Pons (tissue), 1 donor: ENCODE measurements at regions not wholly inside any gene's neighbourhood (a gene's known extent, or its start where the extent isn't known, plus 50 kb on each side); places are given as distances from the start of the nearest gene placed in this dataset.

Experiments
- DNase-seq: peaks from one replicate; pipeline ENCODE4 v3.0.0-alpha.2; 2016; ENCODE audit warnings: low spot score

GRCh38 chr2:37425408-37425807, 81.0 kb downstream of the QPCT start:
- no peak for DNase-seq

- DNase-seq: no peak
Observed at GRCh38 chr2:37427241-37427640, 82.8 kb downstream of the QPCT start.

- no peak for DNase-seq
Observed at GRCh38 chr2:37436323-37436722, 91.9 kb downstream of the QPCT start.

GRCh38 chr2:37439131-37439642, 94.8 kb downstream of the QPCT start:
- no peak for DNase-seq

GRCh38 chr2:37441055-37441454, 96.6 kb downstream of the QPCT start:
- DNase-seq: no peak

GRCh38 chr2:37443082-37443481, 98.7 kb downstream of the QPCT start:
- no peak for DNase-seq

- DNase-seq: no peak
Observed at GRCh38 chr2:37447446-37447845, 103.0 kb downstream of the QPCT start.

- no peak for DNase-seq
Observed at GRCh38 chr2:37448342-37449120, 104.1 kb downstream of the QPCT start.

GRCh38 chr2:37449761-37450296, 105.4 kb downstream of the QPCT start:
- DNase-seq: no peak

- no peak for DNase-seq
Observed at GRCh38 chr2:37453027-37453426, 108.6 kb downstream of the QPCT start.

- no peak for DNase-seq
Observed at GRCh38 chr2:37454851-37455762, 110.7 kb downstream of the QPCT start.

- DNase-seq: no peak
Observed at GRCh38 chr2:37456479-37456878, 112.0 kb downstream of the QPCT start.

GRCh38 chr2:37457401-37457901, 113.0 kb downstream of the QPCT start:
- DNase-seq: no peak

- no peak for DNase-seq
Observed at GRCh38 chr2:37458133-37458532, 113.7 kb downstream of the QPCT start.

GRCh38 chr2:37459095-37459981, 114.9 kb downstream of the QPCT start:
- DNase-seq: no peak

- no peak for DNase-seq
Observed at GRCh38 chr2:37460896-37461229, 116.4 kb downstream of the QPCT start.

- DNase-seq: no peak
Observed at GRCh38 chr2:37464067-37464466, 119.6 kb downstream of the QPCT start.

GRCh38 chr2:37466533-37467222, 122.2 kb downstream of the QPCT start:
- no peak for DNase-seq

GRCh38 chr2:37468170-37468569, 123.7 kb downstream of the QPCT start:
- DNase-seq: no peak

GRCh38 chr2:37469126-37469525, 124.7 kb downstream of the QPCT start:
- no peak for DNase-seq

- no peak for DNase-seq
Observed at GRCh38 chr2:37471104-37471503, 126.7 kb downstream of the QPCT start.
